Smooth muscle cell (in vitro differentiated cells): ENCODE measurements at regions not wholly inside any gene's neighbourhood (a gene's known extent, or its start where the extent isn't known, plus 50 kb on each side); places are given as distances from the start of the nearest gene placed in this dataset.

Source experiments
- DNase-seq: peaks from one replicate; lab custom pipeline; 2025; ENCODE audit not compliant: unreplicated experiment; lab: John Stamatoyannopoulos, UW
- H2AFZ ChIP-seq: fragments of 200-600 bp; sonication (generic); 2 replicates; pipeline ENCODE4 v1.6.0; 2016; ENCODE audit warnings: antibody characterized with exemption, low read depth, mild to moderate bottlenecking
- H3F3A ChIP-seq: fragments of 200-600 bp; sonication (generic); 2 replicates; pipeline ENCODE4 v1.6.0; 2017; ENCODE audit warnings: antibody characterized with exemption, low read depth
- H3K27ac ChIP-seq: fragments of 200-600 bp; sonication (generic); 2 replicates; pipeline ENCODE4 v1.5.1; 2016; ENCODE audit warnings: low read depth, mild to moderate bottlenecking
- H3K27me3 ChIP-seq: fragments of 200-600 bp; sonication (generic); 2 replicates; pipeline ENCODE4 v1.6.1; 2016; ENCODE audit warnings: low read depth, mild to moderate bottlenecking
- H3K36me3 ChIP-seq: fragments of 200-600 bp; sonication (generic); 2 replicates; pipeline ENCODE4 v1.5.1; 2016; ENCODE audit warnings: low read depth
- H3K4me1 ChIP-seq: fragments of 200-600 bp; sonication (generic); 2 replicates; pipeline ENCODE4 v1.5.1; 2016; ENCODE audit warnings: low read depth
- H3K4me2 ChIP-seq: fragments of 200-600 bp; sonication (generic); 2 replicates; pipeline ENCODE4 v1.6.0; 2016; ENCODE audit warnings: mild to moderate bottlenecking
- H3K4me3 ChIP-seq: fragments of 200-600 bp; sonication (generic); 2 replicates; pipeline ENCODE4 v1.5.1; 2016; ENCODE audit warnings: mild to moderate bottlenecking
- H3K79me2 ChIP-seq: fragments of 200-600 bp; sonication (generic); 2 replicates; pipeline ENCODE4 v1.6.0; 2016; ENCODE audit warnings: low read depth, mild to moderate bottlenecking
- H3K9ac ChIP-seq: fragments of 200-600 bp; sonication (generic); 2 replicates; pipeline ENCODE4 v1.6.0; 2016; ENCODE audit warnings: low read depth
- H3K9me3 ChIP-seq: fragments of 200-600 bp; sonication (generic); replicated peaks from 2 replicates; pipeline ENCODE4 v1.5.1; 2016; ENCODE audit warnings: low read depth
- H4K20me1 ChIP-seq: fragments of 200-600 bp; sonication (generic); 2 replicates; pipeline ENCODE4 v1.6.0; 2016; ENCODE audit warnings: low read depth
- CTCF ChIP-seq: fragments of 200-600 bp; sonication (generic); IDR thresholded peaks from 2 replicates; pipeline ENCODE4 v1.5.1; 2017; ENCODE audit warnings: borderline replicate concordance, mild to moderate bottlenecking, antibody characterized with exemption; ENCODE audit not compliant: insufficient read depth, poor library complexity, severe bottlenecking
- WGBS: methylation state at CpG from one replicate; pipeline ENCODE4 v1.1.7; 2016; ENCODE audit warnings: low lambda C conversion rate; 5-methylcytosine and 5-hydroxymethylcytosine counted together

GRCh38 chr5:14942212-14942611 lies 70.6 kb upstream of the ANKH start:
- no peaks in the 10 kb centered on the region for H4K20me1 ChIP-seq
- H3K27me3 ChIP-seq = no peaks in the 10 kb centered on the region
- H3F3A ChIP-seq = no peaks in the 10 kb centered on the region
- no peaks in the 10 kb centered on the region for H3K4me1 ChIP-seq
- no peak overlapping the region for H3K27ac ChIP-seq
- H3K79me2 ChIP-seq = no peaks in the 10 kb centered on the region
- no peaks in the 10 kb centered on the region for H3K36me3 ChIP-seq
- TF ChIP-seq CTCF = no peak
- H3K9me3 ChIP-seq = no peaks in the 10 kb centered on the region
- H3K4me2 ChIP-seq = no peak overlapping the region
- no peak overlapping the region for H2AFZ ChIP-seq
- no peak for DNase-seq
- no peak overlapping the region for H3K9ac ChIP-seq
- no peak overlapping the region for H3K4me3 ChIP-seq

- DNase-seq = no peak
- Histone ChIP-seq H3K27me3 (no peaks in the 10 kb centered on the region), H3K9me3 (no peaks in the 10 kb centered on the region), H3K79me2 (no peaks in the 10 kb centered on the region), H4K20me1 (no peaks in the 10 kb centered on the region), H3K27ac (no peak overlapping the region), H3K4me1 (no peaks in the 10 kb centered on the region), H3F3A (no peaks in the 10 kb centered on the region), H3K36me3 (no peaks in the 10 kb centered on the region), H3K9ac (no peak overlapping the region), H3K4me3 (no peak overlapping the region), H2AFZ (no peak overlapping the region), H3K4me2 (no peak overlapping the region)
- no peak for TF ChIP-seq CTCF
- WGBS = 75% methylated on average over 5 of the region's 5 CpGs
Observed at GRCh38 chr5:14937254-14937653, 65.7 kb upstream of the ANKH start.

GRCh38 chr5:14936588-14936987 lies 65.0 kb upstream of the ANKH start:
- Histone ChIP-seq H3K36me3 (no peaks in the 10 kb centered on the region), H3K4me1 (no peaks in the 10 kb centered on the region), H3K9me3 (no peaks in the 10 kb centered on the region), H3K4me3 (no peak overlapping the region), H3K9ac (no peak overlapping the region), H3K4me2 (no peak overlapping the region), H3K27me3 (no peaks in the 10 kb centered on the region), H4K20me1 (no peaks in the 10 kb centered on the region), H3F3A (no peaks in the 10 kb centered on the region), H3K79me2 (no peaks in the 10 kb centered on the region), H3K27ac (no peak overlapping the region), H2AFZ (no peak overlapping the region)
- no peak for TF ChIP-seq CTCF
- DNase-seq = no peak
- 79% methylated on average over 2 of the region's 2 CpGs for WGBS

- DNase-seq = no peak
- Histone ChIP-seq H3K9ac (no peak overlapping the region), H3K27ac (no peak overlapping the region), H3K36me3 (no peaks in the 10 kb centered on the region), H3K4me1 (no peaks in the 10 kb centered on the region), H3K4me3 (no peak overlapping the region), H3K79me2 (no peaks in the 10 kb centered on the region), H3K4me2 (no peak overlapping the region), H2AFZ (no peak overlapping the region), H3K9me3 (no peaks in the 10 kb centered on the region), H3K27me3 (no peaks in the 10 kb centered on the region), H3F3A (no peaks in the 10 kb centered on the region), H4K20me1 (no peaks in the 10 kb centered on the region)
- TF ChIP-seq CTCF = no peak
- 92% methylated on average over 3 of the region's 3 CpGs for WGBS
Observed at GRCh38 chr5:14935341-14935740, 63.8 kb upstream of the ANKH start.
